Stimulated activated CD4-positive, alpha-beta T cell treated with anti-CD3 and anti-CD28 coated beads, Interleukin-4, amount 100 ng/mL, for 1 hour (primary cell): ENCODE measurements at regions not wholly inside any gene's neighbourhood (a gene's known extent, or its start where the extent isn't known, plus 50 kb on each side); places are given as distances from the start of the nearest gene placed in this dataset.

Experiments
- DNase-seq: peaks from one replicate; pipeline ENCODE4 v3.0.0-alpha.2; 2020

DNA sequence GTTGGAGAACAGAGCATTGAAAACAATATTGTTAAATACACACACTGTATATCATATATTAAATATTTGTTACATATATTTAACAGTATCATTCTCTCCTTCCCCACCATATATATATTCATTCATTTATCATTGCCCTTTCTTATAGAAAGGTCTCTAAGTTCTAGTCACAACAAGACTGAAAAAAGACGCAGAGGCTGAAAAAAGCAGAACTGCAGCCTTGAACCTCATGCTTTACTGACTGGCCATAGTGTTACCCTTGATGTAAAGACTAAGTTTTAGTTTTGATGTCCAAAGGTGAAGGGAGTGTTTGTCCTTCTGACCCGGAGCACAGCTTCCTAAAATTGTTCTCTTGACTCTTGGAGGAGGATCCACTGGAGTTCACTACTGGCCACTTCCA lies 247.9 kb downstream of the PTEN start:
- no peak for DNase-seq

DNA sequence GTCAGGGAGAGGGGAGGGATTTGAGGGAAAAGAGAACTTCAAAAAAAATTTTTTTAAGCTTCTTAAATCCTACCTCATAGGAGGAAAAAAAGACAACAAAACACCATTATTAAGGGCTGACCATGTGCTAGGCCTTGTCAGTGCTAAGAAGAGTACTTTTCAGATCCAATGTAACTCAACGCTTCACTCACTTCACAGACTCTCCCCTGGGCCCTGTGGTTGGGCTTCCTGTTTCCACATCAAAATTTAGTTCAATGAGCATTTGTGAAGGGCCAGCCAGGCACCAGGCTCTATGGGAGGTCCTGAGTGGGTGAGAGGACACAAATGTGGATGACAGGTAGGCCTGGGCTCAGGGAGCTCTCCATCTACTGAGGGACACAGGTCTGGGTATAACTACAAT lies 249.8 kb downstream of the PTEN start:
- no peak for DNase-seq

DNA sequence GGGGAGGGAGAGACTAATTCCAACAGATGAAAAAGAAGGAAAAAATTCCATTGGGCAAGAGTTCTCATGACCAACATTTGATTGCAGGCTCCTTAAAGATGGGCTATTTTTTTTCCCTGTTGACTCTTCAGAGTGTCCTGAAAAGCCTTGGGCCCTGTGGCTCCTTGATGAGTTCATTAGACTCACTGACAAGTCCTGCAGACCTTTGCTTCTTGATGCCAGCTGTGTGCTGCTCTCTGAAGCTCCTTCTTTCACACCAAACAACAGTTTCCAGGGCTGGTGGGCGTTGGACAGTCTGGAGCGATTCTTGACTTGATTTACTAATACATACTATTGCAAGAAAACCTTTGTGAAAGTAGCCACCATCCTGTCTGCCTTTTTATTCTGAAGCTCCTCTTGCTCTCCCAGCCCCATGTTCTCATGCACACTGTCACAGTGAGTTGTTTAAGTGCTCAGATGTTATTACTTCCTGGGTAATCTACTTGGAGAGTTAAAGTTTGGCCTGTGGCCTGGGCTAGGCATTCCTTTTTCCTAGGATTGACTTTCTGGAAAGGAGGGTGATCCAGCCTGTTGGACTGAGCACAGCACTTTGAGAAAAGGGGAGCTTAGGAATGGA lies 250.3 kb downstream of the PTEN start:
- DNase-seq, result no peak

DNA sequence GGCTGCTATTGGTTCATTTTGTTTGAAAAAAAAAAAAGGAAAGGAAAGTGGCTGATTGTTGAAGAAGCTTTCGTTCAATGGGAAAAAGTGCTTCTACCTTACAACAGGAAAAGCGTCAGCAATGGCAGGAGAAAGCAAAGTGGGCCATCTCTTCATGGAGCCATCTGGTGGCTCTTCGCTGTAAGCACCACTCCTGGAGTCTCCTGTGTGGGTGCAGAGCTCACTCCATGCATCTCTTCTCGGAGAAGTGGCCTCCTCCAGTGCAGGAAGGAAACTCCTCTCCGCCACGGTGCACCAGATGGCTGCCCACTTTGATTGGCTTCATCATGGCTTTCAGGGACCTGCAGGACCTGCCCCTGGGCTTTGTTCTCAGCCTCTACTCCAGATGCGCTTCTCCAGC lies 250.9 kb downstream of the PTEN start:
- peak; percentile 12 for DNase-seq

DNA sequence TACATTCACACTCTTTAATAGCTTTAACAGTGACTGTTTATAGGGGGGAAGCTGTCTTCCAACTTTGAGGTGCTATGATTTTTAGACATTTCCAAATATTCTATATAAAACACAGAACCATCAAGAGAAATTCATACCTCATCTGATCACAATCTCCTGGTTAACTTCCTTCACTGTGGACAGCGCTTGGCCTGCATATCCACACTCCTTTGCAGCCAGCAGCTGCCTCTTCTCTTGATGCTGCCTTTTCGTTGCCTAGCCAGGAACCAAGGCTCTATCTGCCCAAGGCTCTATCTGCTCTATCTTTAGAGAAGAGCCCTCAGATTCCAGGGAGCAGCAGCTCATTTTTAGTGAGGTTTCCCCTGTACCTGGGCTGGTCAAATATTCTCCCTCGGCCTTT lies 252.0 kb downstream of the PTEN start:
- DNase-seq, result no peak

DNA sequence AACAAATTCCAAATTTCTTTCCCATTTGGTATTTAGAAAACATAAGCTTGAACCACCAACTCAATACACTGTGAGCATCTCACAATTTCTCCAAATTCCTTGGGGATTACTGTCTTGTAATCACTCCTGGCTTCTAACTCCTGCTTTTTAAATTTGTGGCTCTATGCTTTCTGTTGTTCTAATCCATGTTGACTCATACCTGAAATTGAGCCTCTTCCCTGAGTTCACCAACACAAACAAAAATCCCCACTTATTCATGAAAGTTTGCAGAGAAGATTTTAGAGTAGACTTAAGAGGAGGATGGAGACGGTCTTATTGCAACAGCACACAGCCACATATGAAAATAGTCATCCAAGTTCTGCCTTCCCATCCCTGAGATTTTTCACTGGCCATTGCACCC lies 252.5 kb downstream of the PTEN start:
- no peak for DNase-seq

DNA sequence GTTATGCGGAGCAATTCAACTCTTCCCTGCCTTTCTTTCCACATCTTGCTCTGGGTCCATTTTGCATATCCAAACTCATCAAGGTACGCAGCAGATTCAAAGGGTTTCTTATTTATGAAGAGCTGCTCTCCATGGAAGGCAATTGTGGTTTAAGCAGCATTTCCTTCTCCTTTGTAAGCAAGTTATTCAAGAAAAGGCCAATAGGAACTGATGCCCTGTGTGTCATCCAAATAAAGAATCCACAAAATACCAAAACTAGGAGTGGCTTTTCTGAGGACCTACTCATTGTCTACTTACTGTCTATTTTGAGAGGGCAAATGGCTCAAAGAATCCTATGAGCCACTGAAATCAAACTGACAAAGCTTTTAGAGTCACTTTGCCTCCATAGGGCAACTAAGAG lies 253.1 kb downstream of the PTEN start:
- DNase-seq, result no peak

DNA sequence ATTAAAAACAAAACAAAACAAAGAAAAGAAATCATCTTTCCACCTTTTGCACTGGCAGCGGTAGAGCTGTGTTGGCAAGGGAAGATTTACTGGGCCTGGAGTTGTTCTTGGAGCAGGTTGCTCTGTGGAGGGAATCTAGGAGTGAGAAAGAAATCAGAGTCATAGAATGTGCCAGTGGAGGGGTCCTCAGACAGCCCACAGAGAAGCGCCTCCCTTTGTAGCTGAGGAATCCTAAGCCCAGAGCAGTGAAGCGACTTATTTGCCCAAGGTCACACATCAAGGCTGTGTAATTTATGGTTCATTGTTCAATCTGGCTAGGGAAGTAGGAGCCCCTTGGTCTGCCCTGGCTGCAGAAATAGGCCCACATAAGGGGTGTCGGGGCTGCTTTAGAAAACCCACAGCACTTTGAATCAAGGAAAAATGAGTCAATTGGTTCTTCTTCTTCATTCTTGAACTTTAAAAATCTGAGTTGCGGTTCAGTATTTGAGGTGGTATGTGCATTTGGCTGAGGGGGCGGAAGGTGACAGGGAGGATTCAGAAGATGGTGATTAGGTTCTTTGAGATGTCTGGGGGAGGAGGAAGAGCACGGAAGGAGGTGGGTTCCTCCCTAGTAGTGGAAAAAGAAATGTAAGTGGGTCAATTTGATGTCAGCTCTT lies 253.7 kb downstream of the PTEN start:
- DNase-seq, result peak; percentile 53

DNA sequence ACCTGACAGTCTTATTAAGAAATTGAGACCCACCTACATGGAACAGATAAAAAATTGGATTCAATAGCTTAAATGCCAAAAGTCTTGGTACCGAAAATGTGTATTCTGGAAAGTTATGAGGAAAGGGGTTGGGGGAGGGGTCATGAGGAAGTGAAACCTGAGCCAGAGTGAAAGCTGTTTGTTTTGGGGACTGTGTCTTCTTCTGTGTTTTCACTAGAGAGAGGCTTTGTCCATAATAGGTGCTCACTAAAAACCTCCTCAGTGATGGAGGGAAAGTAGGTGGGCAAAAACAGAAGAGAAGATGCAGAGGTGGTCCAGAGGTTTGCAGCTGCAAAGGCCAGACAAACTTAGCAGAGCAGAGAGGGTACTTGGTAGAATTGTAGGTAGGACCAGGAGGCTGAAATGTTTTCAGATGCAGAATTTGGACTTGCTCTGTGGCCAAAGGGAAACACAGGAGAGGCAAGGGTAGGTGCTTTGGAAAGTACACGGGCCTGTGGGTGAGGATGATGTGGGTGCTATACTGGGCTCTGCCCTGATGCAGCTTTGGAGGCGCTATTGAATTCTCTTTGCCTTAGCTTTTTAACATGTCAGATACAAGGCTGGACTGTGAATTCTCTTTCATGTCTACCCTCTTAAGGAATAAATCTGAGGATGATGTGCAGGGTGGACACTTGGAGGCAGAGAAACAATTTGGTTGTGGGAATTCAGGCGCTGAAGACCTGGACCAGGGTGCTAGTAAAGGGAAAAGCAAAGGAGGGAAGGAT lies 254.6 kb downstream of the PTEN start:
- no peak for DNase-seq

DNA sequence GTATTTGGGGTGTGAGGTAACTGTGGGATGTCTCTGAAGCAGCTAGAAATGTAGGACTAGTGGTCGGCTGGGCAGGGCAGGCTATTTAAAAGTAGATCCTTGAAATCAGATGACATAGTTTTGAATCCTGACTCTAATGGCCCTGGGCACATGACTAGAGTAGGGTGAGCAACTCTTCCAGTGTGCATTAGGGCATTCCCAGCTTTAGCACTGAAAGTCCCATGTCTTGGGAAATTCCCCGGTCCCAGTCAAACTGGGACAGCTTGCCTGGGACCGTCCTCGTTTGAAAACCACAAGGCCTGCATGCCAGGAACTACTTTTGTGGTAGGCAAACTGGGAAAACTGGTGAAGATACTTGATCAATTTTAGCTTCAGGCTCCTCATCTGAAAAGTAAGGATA lies 255.3 kb downstream of the PTEN start:
- no peak for DNase-seq

DNA sequence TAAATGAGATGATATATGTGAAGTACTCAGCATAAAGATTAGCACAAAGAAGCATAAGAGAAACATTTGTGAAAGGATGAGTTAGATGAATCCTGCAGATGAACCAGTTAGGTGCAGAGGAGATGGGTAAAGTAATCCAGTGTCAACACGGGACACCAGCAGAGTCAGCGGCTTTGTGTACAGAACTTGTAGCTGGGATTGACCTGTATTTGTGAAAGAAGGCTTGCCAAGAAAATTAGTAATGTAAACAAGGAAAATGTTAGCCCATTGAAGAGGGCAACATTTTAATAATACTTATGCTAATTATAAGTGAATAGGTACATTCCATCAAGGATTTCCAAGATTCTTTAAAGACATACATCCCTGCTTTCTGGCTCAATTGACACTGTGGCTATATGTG lies 255.7 kb downstream of the PTEN start:
- DNase-seq, result no peak

DNA sequence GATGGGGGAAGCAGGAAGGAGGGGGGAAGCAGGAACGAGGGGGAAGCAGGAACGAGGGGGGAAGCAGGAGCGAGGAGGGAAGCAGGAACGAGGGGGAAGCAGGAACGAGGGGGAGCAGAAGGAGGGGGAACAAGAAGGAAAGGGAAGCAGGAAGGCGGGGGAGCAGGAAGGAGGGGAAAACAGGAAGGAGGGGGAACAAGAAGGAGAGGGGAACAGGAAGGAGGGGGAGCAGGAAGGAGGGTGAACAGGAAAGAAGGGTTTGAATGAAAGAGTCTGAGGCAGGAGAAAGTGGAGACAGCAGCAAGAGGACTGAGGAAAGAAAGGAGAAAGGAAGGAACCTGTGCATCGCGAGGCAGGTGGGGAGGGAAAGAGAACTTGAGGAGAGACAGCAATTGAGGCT lies 256.6 kb downstream of the PTEN start:
- no peak for DNase-seq

DNA sequence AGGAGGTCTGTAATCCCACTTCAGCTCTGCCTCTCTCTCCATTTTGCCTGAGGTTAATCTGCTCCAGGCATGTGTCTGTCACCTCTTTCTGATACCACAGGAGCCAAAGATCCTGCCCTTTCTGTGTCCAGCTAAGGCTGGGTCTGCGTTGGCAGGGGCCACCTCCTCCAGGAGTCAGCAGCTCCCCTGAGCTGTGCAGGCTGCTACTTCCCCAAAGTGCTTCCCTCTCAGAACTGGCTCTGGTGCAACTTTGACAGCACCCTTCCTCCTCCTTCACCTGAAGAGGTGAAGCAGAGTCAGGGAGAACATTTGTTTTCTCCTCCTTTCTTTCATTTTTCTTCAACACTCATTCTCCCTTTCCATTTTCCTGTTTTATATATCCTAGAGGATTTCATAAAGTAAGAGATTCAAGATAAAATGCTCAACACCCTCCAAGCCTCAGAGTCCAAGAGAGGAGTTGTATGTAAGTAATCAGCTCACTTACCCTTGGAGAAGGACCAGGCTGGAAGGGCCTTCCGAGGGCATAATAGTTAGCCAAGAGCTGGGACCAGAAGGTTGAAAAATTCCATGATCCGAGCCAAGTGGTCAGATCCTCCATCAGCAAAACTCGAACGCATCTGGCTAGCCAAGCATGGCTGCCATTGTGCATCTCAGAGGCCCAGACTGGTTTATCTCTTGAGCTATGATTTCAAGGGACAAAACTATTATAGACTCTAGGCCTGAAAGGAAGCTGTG lies 257.3 kb downstream of the PTEN start:
- no peak for DNase-seq

DNA sequence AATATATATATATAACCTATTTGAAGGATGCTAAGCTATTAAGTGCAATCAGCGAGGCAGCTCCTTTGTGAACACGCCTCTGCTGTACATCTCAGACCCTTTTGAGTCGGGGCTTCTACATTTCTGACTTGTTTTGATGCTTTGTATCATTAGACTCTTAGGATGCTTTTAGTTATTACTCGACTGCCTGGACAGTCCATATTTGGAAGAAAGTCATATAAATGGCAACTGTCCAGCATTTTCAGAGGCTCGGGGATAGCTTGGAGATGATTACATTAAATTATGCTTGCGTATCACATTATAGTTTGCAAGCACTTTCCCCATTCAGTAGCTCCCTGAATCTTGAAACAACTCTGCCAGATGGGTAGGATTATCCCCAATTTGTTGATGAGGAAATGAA lies 257.9 kb downstream of the PTEN start:
- DNase-seq, result no peak

DNA sequence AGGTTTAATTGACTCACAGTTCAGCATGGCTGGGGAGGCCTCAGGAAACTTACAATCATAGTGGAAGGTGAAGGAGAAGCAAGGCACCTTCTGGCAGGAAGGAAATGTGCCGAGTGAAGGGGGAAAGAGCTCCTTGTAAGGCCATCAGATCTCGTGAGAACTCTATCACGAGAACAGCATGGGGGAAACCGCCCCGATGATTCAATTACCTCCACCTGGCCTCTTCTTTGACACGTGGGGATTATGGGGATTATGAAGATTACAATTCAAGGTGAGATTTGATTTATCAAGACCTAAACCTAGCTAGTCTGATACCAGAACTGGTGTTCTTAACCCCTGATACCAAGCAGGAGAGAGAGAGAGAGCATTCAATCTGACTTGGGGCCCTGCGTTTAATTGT lies 258.7 kb downstream of the PTEN start:
- no peak for DNase-seq

DNA sequence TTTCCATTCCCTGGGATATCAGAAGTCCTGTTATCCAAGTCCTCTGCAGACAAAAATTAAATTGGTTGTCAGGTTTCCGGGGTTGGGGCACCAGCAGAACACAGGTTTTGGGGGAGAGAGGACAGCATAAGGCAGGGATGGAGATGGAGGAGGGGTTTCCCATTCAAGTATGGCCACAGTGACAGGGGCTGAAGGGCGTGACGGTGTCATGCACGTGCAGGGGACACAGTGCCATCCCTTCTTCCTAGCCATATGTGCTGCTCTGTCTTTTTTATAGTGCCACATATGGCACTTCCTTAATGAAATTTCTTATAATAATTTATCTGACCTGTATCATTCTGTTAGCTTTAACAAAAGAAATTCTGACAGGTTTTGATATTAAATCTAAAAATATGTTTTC lies 259.2 kb downstream of the PTEN start:
- DNase-seq, result no peak

DNA sequence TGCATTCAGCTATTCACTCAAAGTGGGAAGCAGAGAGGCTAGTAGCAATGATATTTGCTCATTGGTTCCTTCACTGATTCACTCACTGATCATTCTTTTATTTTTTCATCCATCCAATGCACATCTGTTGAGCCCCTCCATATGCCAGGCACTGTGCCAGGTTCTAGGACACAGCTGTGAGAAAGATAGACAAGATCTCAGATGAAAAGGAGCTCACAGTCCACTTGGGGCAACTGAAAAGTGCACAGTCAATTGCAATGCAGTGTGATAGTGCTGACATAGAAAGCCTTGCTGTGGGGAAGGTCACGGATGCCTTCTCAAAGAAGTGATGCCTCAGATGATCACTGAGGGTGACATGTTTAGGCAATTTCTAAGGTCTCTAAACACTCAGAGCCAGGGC lies 262.3 kb downstream of the PTEN start:
- DNase-seq, result no peak

DNA sequence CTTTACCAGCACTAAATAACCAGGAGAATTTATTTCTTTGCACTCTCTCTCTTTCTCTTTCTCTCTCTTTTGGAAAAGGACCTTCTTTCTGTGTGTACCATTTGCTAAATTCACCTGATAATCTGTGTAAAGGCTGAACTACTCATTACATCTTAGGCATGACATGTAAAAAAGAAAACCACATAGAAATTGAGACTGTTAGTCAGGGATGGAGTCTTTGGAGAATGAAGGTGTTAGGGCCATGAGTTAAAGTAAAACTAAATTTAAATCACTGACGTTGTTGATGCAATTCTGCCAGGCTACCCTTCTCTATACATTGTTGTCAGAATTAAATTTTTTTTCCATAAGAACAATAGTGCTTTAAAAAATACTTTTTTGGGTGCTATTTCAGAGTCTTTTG lies 263.3 kb downstream of the PTEN start:
- DNase-seq, result no peak

DNA sequence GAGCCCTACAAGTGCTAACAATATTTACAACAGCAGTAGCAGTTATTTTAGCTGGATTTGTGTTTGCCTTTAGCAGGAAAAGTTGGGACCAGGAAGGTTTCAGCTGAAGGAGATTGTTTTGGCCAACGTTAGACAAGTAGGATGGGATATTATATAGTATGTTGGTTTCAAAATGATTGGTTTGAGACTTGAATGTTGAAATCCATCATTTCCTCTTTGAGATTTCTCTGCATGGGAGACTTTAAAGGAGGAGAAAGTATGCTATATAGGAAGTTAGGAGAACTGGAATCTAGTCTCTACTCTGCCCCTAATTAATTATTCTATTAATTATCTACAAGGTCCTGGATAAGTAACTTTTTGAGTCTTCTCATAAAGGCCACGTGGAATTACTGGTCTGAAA lies 263.8 kb downstream of the PTEN start:
- no peak for DNase-seq

DNA sequence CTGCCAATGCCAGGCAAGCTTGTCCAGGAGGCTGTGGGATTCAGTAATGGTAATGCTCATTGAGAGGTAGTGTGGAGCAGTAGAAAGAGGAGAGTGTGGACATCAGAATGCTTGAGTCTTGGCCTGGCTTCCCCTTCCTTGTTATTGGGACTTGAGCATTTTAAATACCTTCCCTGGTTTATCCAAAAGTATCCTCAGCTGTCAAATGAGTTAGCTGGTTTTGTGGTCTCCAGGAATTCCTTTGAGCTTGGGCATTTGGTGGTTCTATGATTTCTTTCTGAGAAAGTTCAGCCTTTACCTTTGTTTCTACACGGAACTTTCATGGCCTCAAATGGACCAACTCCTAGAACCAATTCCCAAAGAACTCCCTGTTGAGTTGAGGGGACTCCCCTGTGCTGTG lies 264.3 kb downstream of the PTEN start:
- no peak for DNase-seq

DNA sequence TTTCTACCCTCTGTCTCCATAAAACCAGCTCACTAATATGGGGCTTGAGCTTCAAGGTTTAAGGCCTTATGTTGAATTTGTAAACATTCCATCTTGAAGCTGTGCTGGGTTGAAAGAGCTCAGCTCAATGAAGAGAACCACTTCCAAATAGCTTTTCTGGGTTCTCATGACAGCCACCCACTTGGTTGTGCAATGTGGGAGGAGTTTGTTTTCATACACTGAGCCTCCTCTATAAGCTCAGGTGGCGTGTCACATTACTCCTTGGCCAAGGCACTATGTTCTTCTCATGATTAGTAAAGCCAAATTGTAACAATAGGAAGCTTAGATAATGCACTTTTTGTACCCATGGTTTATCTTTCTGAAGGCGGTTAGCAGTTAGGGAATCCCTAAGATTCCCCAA lies 265.6 kb downstream of the PTEN start:
- DNase-seq, result no peak

DNA sequence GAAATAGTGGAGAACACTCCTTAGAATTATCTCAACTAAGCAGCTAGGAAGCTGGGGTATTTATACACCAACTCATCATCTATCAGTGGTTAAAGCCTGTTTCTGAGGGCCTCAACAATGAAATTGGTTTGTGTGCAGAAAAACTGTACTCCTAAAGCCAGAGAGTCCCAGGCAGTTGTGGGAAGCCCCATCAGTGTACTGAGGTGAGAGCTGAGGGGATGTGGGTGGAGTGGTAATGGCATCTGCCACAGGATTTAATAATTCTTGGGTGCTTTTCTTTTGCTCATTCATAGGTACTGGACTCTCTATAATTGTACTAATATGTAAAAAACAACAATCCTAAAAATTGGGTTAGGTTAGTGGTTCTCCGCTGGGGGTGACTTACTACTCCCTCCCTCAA lies 267.5 kb downstream of the PTEN start:
- DNase-seq, result no peak

DNA sequence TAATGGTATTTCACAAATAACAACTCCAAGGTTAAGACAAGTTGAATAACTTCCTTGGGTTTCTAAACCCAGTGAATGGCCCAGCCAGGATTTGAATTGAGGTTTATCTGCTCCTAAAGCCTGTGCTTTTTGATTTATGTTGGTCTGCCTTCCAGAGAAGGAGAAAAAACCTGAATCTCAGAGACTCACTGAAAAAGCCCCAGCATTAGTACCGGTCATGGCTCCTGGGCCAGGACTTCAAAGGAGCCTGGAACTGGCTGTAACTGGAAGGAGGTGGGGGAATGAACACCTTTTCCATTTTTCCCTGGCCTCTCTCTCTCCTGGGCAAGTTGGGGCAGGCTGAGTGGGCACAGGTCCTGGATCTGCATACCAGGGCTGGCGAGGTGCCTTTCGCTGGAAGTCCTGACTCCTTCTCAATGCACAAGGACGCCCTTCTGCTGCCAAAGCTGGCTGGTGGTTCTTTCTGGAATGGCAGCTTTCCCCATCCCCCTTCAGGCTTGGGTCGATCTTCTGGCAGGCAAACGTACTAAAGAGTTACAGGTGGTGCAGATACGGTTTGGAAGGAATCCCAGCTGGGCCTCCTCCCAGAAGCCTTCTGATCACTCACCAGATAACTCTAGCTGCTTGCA lies 268.2 kb downstream of the PTEN start:
- no peak for DNase-seq
